GM12891 (cell line): ENCODE measurements at regions not wholly inside any gene's neighbourhood (a gene's known extent, or its start where the extent isn't known, plus 50 kb on each side); places are given as distances from the start of the nearest gene placed in this dataset.

Source experiments
- POLR2A ChIP-seq: IDR thresholded peaks from 2 replicates; pipeline ENCODE4 v1.6.1; 2011; ENCODE audit warnings: low read depth, low read length, control low read depth
- POLR2AphosphoS5 ChIP-seq: IDR thresholded peaks from 2 replicates; pipeline ENCODE4 v1.6.1; 2011; ENCODE audit warnings: low read depth, low read length, control low read depth
- SPI1 ChIP-seq: IDR thresholded peaks from 2 replicates; pipeline ENCODE4 v1.6.1; 2011; ENCODE audit warnings: low read depth, low read length, control low read depth

GRCh38 chr13:80086304-80086721 lies 254.6 kb downstream of the SPRY2 start:
- no peak for TF ChIP-seq POLR2AphosphoS5
- no peak for TF ChIP-seq POLR2A
- TF ChIP-seq SPI1, result no peak
